H1 (cell line): ENCODE measurements at regions not wholly inside any gene's neighbourhood (a gene's known extent, or its start where the extent isn't known, plus 50 kb on each side); places are given as distances from the start of the nearest gene placed in this dataset.

ENCODE experiments used
- MAX ChIP-seq: IDR thresholded peaks from 2 replicates; pipeline ENCODE4 v1.6.1; 2012; ENCODE audit warnings: inconsistent platforms
- TF ChIP-seq, protein P1 (sequence below): fragments of 300-600 bp; sonication (generic); IDR thresholded peaks from 2 replicates; pipeline ENCODE4 v1.7.1; 2012; ENCODE audit warnings: low read length, moderate library complexity, mild to moderate bottlenecking, inconsistent platforms; ENCODE audit not compliant: insufficient replicate concordance

DNA sequence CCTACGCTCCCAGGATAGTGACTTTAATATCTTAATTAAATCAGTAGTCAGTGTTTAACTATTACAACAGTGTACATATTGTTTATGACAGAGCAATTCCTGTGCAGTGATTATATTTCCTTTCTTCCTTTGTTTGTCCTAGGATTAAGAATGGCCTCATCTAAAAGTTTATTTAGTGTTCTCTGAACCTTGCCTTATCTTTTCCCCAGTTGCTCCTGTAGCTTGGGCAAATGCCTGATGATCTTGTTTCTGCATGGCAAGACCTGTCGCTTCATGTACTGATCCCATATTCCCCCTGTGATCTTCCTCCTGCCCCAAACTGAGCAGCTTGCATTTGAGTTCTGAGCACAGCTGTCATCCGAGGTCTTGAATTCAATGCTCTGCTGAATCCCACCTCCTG, 69.1 kb upstream of the STUM start (continued):
- TF ChIP-seq MAX, result no peak
- TF ChIP-seq, protein P1, sequence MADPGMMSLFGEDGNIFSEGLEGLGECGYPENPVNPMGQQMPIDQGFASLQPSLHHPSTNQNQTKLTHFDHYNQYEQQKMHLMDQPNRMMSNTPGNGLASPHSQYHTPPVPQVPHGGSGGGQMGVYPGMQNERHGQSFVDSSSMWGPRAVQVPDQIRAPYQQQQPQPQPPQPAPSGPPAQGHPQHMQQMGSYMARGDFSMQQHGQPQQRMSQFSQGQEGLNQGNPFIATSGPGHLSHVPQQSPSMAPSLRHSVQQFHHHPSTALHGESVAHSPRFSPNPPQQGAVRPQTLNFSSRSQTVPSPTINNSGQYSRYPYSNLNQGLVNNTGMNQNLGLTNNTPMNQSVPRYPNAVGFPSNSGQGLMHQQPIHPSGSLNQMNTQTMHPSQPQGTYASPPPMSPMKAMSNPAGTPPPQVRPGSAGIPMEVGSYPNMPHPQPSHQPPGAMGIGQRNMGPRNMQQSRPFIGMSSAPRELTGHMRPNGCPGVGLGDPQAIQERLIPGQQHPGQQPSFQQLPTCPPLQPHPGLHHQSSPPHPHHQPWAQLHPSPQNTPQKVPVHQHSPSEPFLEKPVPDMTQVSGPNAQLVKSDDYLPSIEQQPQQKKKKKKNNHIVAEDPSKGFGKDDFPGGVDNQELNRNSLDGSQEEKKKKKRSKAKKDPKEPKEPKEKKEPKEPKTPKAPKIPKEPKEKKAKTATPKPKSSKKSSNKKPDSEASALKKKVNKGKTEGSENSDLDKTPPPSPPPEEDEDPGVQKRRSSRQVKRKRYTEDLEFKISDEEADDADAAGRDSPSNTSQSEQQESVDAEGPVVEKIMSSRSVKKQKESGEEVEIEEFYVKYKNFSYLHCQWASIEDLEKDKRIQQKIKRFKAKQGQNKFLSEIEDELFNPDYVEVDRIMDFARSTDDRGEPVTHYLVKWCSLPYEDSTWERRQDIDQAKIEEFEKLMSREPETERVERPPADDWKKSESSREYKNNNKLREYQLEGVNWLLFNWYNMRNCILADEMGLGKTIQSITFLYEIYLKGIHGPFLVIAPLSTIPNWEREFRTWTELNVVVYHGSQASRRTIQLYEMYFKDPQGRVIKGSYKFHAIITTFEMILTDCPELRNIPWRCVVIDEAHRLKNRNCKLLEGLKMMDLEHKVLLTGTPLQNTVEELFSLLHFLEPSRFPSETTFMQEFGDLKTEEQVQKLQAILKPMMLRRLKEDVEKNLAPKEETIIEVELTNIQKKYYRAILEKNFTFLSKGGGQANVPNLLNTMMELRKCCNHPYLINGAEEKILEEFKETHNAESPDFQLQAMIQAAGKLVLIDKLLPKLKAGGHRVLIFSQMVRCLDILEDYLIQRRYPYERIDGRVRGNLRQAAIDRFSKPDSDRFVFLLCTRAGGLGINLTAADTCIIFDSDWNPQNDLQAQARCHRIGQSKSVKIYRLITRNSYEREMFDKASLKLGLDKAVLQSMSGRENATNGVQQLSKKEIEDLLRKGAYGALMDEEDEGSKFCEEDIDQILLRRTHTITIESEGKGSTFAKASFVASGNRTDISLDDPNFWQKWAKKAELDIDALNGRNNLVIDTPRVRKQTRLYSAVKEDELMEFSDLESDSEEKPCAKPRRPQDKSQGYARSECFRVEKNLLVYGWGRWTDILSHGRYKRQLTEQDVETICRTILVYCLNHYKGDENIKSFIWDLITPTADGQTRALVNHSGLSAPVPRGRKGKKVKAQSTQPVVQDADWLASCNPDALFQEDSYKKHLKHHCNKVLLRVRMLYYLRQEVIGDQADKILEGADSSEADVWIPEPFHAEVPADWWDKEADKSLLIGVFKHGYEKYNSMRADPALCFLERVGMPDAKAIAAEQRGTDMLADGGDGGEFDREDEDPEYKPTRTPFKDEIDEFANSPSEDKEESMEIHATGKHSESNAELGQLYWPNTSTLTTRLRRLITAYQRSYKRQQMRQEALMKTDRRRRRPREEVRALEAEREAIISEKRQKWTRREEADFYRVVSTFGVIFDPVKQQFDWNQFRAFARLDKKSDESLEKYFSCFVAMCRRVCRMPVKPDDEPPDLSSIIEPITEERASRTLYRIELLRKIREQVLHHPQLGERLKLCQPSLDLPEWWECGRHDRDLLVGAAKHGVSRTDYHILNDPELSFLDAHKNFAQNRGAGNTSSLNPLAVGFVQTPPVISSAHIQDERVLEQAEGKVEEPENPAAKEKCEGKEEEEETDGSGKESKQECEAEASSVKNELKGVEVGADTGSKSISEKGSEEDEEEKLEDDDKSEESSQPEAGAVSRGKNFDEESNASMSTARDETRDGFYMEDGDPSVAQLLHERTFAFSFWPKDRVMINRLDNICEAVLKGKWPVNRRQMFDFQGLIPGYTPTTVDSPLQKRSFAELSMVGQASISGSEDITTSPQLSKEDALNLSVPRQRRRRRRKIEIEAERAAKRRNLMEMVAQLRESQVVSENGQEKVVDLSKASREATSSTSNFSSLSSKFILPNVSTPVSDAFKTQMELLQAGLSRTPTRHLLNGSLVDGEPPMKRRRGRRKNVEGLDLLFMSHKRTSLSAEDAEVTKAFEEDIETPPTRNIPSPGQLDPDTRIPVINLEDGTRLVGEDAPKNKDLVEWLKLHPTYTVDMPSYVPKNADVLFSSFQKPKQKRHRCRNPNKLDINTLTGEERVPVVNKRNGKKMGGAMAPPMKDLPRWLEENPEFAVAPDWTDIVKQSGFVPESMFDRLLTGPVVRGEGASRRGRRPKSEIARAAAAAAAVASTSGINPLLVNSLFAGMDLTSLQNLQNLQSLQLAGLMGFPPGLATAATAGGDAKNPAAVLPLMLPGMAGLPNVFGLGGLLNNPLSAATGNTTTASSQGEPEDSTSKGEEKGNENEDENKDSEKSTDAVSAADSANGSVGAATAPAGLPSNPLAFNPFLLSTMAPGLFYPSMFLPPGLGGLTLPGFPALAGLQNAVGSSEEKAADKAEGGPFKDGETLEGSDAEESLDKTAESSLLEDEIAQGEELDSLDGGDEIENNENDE, result no peak
